Endothelial cell of hepatic sinusoid (primary cell): ENCODE measurements at regions not wholly inside any gene's neighbourhood (a gene's known extent, or its start where the extent isn't known, plus 50 kb on each side); places are given as distances from the start of the nearest gene placed in this dataset.
"Not testable (repeated sequence)": the region's sequence is repeated elsewhere in the genome, so short reads cannot be mapped to it uniquely, and the experiment has no call there.

Source experiments
- in situ Hi-C: cut with HindIII; loops from 2 replicates; pipeline ENCODE4 v1.10.0; 2017; ENCODE audit warnings: low sequenced_read_pairs

DNA sequence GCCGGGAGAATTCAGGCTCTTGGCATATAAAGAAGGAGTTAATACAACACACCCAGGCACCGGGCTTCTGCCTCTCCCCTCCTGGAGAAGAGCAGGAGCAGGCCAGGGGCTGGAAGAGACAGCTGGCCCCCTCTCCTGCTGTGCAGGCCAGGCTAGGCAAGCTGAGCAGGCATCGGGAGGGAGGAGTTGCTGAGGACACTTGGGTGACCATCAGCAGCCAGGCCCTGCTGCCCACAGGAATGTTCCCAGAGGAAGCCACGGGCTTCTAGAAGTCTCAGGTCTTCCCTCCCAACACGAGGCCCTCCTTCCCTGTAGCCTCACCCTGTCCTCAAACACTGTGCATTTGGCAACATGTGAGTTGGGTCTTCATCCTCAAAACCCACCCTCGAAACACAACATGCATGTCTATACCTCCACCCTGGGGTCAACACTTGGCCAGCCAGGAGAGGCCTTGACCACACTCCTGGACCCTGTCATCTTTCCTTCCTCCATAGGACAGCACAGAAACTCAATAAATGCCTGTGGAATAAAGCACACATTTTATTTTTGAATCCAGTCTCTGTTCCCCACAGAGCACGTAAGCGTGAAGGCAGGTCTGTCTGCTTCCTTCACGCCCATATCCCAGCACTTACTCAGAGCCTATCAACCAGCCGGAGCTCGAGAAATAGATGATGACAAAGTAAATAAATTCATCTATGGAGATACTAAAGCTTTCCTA, 433.8 kb upstream of the ID2 start:
- in situ Hi-C loops: loop anchor here (5.0 kb wide), 1 partner anchor 89 kb away; no protein-coding TSS in a partner anchor

DNA sequence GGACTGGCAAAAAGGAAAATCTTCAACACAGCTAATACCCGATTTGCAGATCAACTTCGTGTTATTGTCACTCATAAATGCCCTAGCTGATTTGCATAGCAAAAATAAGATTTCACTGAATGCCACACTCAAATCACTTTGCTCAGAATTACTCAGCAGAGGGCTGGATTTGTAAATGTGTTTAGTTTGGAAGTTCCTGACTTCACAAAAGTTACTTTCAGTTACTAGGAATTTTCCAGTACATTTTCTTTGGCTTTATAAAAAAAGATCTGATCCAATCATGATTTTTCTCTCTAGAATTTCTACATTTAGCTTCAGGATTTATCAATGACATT, 433.3 kb upstream of the ID2 start:
- in situ Hi-C loops: loop anchor here (5.0 kb wide), 1 partner anchor 89 kb away; no protein-coding TSS in a partner anchor

DNA sequence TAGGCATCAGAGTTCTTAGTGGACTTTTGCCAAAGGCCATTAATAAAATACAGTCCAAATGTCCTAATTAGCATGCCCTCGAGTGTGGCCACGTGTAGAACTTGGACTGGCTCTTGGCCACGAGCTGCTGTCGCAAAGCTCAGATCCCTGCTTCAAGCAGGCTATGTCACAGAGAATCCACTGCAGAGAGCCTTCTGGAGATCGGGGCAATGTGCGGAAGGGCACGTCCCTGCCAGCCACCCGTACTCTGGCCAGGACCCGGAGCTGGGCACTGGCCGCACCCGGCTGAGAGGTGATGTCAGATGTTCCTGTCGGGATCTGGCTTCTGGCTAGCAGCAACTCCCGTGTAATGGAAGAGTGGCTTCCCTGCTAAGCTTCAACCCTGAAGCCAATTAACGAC, 432.7 kb upstream of the ID2 start:
- in situ Hi-C loops: loop anchor here (5.0 kb wide), 1 partner anchor 88 kb away; no protein-coding TSS in a partner anchor

DNA sequence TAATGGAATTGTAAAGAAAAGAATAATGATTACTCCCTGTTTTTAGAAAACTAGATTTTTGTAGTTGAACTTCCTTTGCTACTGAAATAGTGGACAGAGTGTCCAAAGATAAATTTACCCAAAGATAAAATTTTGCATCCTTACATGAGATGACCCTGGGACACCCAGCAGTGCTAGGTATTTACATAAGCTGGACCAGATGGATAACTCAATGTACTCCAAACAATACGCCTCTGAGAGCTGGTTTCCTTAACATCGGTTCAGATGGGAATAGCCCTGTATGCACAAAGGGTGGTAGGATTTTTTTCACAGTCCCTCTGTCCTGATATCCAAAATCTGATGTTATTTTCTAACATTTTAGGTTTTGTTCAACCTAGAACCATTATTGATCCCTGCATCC, 432.1 kb upstream of the ID2 start:
- in situ Hi-C loops: loop anchor here (5.0 kb wide), 1 partner anchor 88 kb away; no protein-coding TSS in a partner anchor

DNA sequence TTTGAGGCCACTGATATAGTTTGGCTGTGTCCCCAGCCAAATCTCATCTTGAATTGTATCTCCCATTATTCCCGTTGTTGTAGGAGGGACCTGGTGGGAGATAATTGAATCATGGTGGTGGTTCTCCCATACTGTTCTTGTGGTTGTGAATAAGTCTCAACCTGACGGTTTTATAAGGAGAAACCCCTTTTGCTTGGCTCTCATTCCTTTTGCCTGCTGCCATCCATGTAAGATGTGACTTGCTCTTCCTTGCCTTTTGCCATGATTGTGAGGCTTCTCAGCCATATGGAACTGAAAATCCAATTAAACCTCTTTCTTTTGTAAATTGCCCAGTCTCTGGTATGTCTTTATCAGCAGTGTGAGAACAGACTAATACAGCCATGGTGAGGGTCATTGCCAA, 431.6 kb upstream of the ID2 start:
- in situ Hi-C loops: not testable (repeated sequence)

DNA sequence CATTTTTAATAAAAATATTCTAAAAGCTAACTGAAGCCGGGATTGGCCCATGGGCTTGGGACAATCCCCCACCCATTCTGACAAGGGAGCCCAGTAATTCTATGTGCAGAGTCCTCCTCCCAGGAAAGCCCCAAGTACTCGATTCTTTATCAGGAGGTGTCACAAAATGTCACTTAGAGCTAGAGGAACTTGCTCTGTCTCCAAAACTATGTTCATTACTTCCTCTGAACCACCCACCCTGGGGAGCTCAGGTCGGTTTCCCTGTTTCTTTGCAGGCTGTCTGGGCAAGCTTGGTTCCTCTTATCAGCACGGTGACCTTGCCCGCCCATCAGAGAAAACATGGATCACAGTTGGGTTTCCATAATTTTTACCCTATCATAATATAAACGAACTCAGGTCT, 430.6 kb upstream of the ID2 start:
- in situ Hi-C loops: no loop called here

DNA sequence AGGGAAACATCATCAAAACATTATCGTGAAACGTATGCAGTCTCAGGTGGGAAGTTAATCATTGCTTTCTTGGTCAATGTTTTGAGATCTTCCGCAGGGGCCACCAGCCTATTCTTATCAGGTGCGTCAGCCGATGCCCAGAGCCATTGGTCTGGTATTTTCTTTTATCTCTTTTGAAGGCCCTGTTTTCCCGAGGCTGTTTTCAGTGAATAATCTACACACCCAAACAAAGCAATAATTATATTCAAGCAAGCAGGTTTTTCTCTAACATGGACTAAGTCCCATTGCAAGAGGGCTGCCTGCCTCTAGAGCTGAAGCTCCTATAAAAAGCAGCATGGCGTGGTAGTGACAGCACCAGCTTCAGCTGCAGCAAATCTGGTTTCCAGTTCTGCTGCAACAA, 430.0 kb upstream of the ID2 start:
- in situ Hi-C loops: no loop called here

DNA sequence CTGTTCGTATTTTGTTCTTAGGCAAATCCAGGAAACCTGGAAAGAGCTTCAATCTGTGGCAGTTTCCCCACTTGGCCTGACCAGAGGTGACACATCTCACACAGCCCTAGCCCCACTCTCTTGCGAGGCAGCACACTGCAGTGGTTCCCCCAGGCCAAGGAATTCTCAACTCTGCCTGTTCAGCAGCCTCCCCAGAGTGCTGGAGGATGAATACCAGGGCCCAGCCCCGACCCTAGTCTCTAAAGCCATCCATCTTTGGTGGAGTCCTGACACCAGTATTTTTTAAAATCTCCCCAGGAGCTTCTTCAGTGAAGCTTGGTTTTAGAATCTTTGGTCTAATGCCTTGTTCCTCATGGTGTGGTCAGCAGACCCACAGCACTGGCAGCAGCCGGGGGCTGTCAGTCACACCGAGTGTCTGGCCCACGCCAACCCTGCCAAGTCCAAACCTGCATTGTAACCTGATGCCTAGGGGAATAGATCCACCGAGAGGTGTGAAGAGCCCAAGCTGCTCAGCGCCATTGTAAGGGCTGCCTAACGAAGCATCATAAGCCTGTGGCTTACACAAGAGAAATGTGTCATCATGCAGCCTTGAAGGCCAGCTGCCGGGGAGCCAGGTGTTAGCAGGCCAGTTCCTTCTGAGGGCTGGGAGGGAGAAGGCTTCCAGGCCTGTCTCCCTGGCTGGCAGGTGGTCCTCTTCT, 428.7 kb upstream of the ID2 start:
- in situ Hi-C loops: no loop called here

DNA sequence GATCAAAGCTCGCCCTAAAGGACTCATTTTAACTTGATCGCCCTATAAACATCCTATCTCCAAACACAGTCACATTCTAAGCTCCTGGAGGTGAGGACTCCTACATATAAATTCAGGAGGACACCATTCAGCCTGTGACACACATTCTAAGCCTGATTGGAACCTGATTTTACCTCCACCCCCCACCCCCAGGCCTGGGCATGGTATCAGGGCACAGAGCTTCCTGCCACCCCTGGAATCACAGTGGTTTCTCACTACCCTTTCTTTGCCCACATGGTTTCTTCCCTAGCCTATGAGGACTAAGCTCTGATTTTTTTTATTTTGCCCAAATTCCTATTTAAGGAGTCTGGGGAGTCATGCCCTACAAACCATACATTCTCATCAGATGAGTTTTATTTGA, 428.1 kb upstream of the ID2 start:
- in situ Hi-C loops: no loop called here

DNA sequence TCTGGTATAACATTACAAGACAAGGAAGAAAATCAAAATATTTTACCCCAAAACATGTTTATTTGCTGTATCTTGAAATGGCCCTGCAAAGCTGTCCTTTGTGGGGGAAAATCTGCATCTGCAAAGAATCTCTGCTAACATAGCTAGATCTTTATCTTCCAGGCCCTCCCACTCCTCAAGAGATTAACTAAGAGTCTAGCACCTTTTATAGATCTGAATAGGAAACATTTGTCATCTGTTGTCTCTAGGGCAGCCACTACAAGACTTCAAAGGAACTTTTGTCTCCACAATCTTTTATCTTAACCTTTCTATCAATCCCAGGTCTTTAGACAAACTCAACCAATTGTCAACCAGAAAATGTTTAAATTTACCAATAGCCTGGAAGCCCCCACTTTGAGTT, 427.6 kb upstream of the ID2 start:
- in situ Hi-C loops: not testable (repeated sequence)

DNA sequence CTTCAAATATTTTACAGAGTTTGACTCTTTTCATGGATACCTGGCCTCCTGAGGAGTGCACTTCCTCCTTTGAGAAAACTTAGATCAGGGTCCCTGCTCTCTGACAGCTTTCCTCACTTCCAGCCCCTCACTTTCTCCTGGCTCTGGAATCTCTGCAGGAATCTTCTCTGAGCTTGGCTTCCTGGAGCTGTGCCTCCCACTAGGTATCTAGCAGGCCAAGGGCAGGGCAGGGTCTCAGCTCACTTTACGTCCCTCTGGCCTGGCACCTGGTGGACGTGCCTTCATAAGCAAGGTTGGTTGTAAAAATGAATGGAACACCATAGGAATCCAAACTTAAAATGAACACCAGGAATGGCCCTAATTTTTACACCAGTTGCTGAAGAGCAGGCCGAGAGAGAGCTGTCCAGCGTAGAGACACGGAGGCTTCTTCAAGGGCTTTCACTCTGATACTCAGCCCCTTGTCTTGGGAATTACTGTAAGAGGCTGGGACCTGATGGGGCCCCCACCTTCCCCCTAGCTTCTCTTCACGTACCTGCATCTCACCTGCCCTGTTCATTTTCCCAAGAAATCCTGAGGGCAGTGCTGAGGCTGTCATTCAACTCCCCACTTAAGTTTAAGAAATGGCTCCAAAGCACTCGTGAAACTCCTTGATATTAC, 426.9 kb upstream of the ID2 start:
- in situ Hi-C loops: no loop called here

DNA sequence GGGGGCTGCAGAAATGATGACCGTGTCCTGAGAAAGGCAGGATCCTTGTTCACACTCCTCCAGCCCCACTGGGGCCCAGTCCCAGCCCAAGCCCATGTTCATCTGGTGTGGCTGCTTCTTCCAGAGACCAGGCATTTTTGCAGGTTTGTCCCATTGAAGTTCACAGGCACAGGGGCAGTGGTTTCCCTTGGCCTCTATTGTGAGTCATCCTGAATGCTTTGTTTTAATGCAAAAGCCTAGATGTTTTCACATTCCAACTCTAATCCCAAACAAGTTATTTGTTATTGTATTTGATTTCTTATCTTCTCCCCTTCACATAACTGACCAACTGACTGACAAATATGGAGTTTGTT, 426.4 kb upstream of the ID2 start:
- in situ Hi-C loops: no loop called here

DNA sequence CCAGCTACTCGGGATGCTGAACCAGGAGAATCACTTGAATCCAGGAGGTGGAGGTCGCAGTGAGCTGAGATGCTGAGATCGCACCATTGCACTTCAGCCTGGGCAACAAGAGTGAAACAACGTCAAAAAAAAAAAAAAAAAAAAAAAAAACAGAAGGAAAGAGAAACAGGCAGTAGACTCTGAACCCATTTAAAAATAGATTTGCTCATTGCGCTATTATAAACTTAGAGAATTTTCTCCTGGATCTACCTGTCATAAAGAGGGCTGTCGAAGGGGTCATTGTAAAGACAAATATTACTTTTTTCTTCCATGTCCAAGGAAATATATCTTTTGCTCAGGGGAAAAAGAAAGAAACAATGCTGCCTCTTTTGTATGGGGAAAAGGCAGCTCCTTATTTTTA, 425.0 kb upstream of the ID2 start:
- in situ Hi-C loops: no loop called here

DNA sequence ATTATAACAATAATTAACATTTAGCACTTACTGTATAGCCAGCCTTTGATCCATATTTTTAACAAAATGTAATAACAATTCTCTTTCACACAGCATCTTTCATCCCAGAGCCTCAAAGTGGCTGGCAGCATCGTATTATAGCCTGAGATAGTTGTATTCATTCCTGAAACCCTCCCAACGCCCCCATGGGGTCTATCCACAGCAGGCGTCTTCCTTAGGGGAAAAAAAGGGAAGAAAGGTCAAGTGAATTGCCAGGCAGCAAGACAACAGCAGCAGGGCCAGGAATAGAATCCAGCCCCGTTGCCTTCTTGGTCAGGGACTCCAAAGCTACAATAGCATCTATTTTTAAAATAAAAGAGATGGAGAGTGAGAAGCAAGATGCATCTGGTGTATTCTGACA, 424.4 kb upstream of the ID2 start:
- in situ Hi-C loops: no loop called here

DNA sequence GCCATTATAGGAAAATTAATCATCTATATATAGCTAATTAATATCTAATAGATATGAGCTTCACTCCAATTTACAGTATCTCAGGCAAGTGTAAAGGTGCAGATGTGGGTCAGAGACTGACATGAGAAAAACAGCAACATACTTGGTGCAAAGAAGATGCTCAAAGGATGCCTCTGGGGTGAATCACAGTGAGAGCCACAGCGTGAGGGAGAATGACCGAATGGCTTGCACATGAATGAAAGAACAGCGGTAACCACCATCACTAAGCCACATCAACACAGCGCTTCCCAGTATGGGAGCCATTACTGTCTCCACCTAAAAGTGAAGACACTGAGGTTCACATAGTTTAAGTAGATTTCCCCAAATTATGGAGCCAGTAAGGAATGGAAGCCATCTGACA, 423.4 kb upstream of the ID2 start:
- in situ Hi-C loops: no loop called here

DNA sequence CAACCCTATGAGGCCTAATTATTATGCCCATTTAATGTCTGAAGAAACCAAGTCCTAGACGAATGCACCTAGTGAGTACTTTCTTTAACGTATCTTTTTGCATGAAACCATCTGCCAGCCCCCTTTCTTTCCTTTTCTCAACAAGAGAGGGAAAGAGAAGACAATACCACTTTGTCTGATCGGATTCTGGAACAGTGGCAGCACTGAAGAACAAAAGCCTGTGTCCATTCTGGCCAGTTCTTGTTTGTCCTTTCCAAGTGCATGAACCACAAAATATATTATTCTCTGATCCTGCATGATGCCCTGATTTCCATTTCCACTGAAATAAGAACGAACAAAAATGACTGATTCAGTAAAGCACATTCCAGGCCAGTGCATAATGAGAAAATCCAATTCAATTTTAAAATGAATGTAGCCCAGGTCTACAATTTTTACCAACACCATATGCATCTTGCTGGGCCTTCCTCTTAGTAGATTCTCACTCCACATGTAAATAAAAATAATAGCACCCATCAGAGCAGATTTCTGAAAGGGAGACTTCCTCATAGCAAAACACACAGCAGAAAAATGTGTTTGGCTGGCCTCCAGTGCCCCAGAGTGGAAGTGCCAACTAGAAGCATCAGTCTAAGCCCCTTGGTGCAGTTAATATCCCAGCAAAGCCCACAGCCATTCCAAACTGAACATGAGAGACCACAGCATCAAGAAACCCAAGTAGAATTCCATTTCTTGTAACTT, 422.6 kb upstream of the ID2 start:
- in situ Hi-C loops: no loop called here

DNA sequence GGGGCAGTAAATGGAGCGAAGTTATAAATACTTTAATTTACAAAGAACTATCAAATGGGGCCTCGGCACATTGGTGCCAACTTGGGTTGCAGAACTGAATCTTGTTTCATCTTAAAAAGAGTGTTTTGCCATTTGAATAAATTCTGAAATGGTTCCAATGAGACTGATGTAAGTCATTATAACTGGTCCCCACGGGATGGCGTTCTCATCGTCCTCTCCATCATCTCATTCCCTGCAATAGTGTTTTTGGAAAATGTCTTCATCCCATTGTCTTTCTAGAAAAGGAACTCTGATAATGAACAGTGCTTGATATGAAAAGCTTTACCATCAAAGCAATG, 422.0 kb upstream of the ID2 start:
- in situ Hi-C loops: no loop called here

DNA sequence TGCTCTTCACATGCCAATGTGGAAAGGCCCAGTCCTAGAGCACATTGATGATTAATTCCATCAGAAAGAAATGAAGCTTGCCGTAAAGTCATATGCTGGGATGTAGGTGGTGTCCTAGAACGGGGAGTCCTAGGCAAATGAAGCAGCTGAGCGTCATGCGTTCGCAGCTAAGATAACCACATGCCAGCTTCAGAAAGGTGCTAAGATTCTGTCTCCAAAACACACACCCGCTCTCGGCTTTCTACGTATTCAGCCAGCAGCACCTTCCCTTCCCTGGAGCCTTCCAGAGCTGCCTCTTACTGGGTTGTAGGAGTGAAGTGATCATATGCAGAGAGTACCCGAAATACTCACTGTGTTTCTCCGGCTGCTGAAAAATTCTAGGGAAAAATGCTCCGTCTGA, 421.6 kb upstream of the ID2 start:
- in situ Hi-C loops: no loop called here

DNA sequence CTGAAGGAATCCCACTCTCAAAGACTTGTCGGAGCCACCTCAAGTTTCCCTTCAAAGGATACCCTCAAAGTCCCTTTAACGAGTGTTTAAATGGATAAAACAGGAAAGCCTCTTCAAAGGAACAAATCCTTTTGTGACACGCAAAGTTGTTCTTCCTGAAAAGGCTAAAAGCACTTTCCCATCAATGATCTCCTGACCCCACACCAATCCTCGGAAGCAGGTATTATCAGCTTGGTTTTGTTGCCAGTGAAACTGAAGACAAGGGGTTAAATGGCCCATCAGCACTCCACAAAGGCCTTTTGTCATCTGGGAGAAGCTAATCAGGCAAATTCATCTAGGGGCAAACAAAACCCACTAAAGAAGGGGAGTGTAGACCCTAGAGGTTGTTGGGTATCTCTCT, 418.0 kb upstream of the ID2 start:
- in situ Hi-C loops: no loop called here

DNA sequence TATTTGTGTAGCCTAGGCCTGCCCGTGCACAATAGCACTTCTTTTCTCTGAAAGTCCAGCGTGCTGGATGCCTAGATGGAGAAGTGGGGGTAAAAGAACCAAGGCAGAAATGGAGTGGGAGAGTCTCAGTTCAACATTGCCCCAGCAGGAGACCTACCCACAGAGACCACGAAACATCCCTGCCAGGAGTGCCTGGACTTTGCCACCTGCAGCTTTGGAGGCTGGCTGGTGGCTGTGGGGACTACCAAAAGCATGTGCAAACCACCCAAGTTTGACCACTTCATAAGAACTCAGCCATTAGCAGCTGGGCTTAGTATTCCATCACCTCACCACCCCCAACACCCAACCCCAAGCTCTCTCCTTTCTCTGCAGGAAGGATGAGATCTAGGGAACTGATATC, 416.9 kb upstream of the ID2 start:
- in situ Hi-C loops: no loop called here

DNA sequence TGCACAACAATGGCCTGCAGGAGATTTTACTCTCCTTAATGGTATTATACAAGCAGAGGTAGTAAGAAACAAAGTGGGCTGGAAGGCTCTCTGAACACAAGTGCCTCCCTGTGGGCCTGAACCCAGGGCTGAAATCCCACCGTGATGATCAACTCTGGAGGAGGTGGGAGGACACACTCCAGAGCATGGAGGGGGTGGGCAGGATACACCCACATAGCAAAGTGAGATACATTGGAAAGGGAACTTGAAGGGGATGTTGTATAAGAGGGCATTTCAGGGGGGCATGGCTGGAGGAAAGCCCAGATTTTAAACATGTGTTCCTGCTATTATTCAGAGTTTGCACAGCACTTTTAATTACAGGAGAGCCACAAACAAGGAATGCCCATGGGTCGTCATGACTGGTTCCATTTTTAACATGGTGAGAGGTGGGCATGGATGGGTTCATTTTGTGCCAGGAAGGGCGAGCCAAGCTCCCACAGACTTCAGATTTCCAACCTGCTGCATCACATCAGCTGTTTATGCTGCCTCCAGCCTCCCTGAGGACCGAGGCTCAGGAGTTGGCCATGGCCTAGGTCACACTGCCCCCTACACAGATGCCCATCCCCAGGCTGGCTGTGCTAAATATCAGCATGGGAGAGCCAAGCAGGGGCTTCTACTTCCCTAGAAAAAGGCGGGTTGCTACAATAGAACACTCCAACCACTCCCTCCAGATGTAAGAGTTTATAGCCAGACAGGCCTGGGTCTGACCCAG, 416.2 kb upstream of the ID2 start:
- in situ Hi-C loops: no loop called here
